GM23338 (cell line): ENCODE measurements at regions not wholly inside any gene's neighbourhood (a gene's known extent, or its start where the extent isn't known, plus 50 kb on each side); places are given as distances from the start of the nearest gene placed in this dataset.

Source experiments
- ATAC-seq: fragments of 200-7000 bp; cut with Tn5 transposase; 3 replicates; pipeline ENCODE4 v1.9.1; 2020
- DNase-seq: peaks from one replicate; pipeline ENCODE4 v3.0.0-alpha.2; 2015; ENCODE audit warnings: low spot score
- H2AFZ ChIP-seq: fragments of 200-600 bp; sonication (generic); 2 replicates; pipeline ENCODE4 v1.8.0; 2016; ENCODE audit warnings: antibody characterized with exemption, mild to moderate bottlenecking, moderate library complexity
- H3F3A ChIP-seq: fragments of 200-600 bp; sonication (generic); replicated peaks from 2 replicates; pipeline ENCODE4 v1.8.0; 2017; ENCODE audit warnings: antibody characterized with exemption, mixed run types, low read depth
- H3K27ac ChIP-seq: fragments of 200-600 bp; sonication (generic); 2 replicates; pipeline ENCODE4 v1.6.1; 2016; ENCODE audit warnings: low read depth
- H3K27me3 ChIP-seq: fragments of 200-600 bp; sonication (generic); 2 replicates; pipeline ENCODE4 v1.8.0; 2016; ENCODE audit warnings: mild to moderate bottlenecking, mixed run types, moderate library complexity; ENCODE audit not compliant: insufficient read depth
- H3K36me3 ChIP-seq: fragments of 200-600 bp; sonication (generic); 2 replicates; pipeline ENCODE4 v1.8.0; 2016; ENCODE audit warnings: mild to moderate bottlenecking; ENCODE audit not compliant: insufficient read depth
- H3K4me1 ChIP-seq: fragments of 200-600 bp; sonication (generic); 2 replicates; pipeline ENCODE4 v1.8.0; 2016; ENCODE audit warnings: mild to moderate bottlenecking, moderate library complexity; ENCODE audit not compliant: insufficient read depth
- H3K4me2 ChIP-seq: fragments of 200-600 bp; sonication (generic); 2 replicates; pipeline ENCODE4 v1.7.1; 2017; ENCODE audit warnings: mixed run types
- H3K4me3 ChIP-seq: fragments of 200-600 bp; sonication (generic); 2 replicates; pipeline ENCODE4 v1.6.1; 2016; ENCODE audit warnings: mixed run types
- H3K79me2 ChIP-seq: fragments of 200-600 bp; sonication (generic); replicated peaks from 2 replicates; pipeline ENCODE4 v1.8.0; 2017; ENCODE audit warnings: mild to moderate bottlenecking; ENCODE audit not compliant: insufficient read depth
- H3K9me2 ChIP-seq: fragments of 200-600 bp; sonication (generic); 2 replicates; pipeline ENCODE4 v1.8.0; 2017; ENCODE audit not compliant: insufficient read depth
- H4K20me1 ChIP-seq: fragments of 200-600 bp; sonication (generic); replicated peaks from 2 replicates; pipeline ENCODE4 v1.8.0; 2017; ENCODE audit warnings: mild to moderate bottlenecking; ENCODE audit not compliant: insufficient read depth
- H3K27ac Mint-ChIP-seq: 2 replicates; pipeline ENCODE4 v1.8.0; 2020; ENCODE audit warnings: inconsistent platforms, mild to moderate bottlenecking, moderate library complexity, mixed read lengths
- H3K27me3 Mint-ChIP-seq: 3 replicates; pipeline ENCODE4 v1.8.0; 2022; ENCODE audit warnings: low read depth, mild to moderate bottlenecking, moderate library complexity, mixed read lengths, inconsistent platforms; ENCODE audit not compliant: insufficient read depth, poor library complexity
- H3K36me3 Mint-ChIP-seq: 3 replicates; pipeline ENCODE4 v1.8.0; 2021; ENCODE audit warnings: low read depth, mild to moderate bottlenecking, inconsistent platforms, moderate library complexity, mixed read lengths
- H3K4me1 Mint-ChIP-seq: 3 replicates; pipeline ENCODE4 v1.8.0; 2020; ENCODE audit warnings: mild to moderate bottlenecking, inconsistent platforms, mixed read lengths
- H3K4me3 Mint-ChIP-seq: 3 replicates; pipeline ENCODE4 v1.8.0; 2021; ENCODE audit warnings: moderate library complexity, mild to moderate bottlenecking, inconsistent platforms, mixed read lengths
- H3K9me3 Mint-ChIP-seq: 3 replicates; pipeline ENCODE4 v1.8.0; 2020; ENCODE audit warnings: moderate library complexity, mild to moderate bottlenecking, inconsistent platforms, mixed read lengths
- CREB1 ChIP-seq: fragments of 250-450 bp; sonication (Bioruptor Pico); IDR thresholded peaks from 2 replicates; pipeline ENCODE4 v1.5.0; 2020; ENCODE audit warnings: low read depth, mild to moderate bottlenecking, moderate library complexity
- CTCF ChIP-seq, 2 experiments: fragments of 200-600 bp in 1 of 2; sonication (generic) in 1 of 2; conservative IDR thresholded peaks; 2 replicates each; pipeline versions ENCODE4 v1.5.1 to v1.6.1; 2016 to 2017; ENCODE audit warnings: antibody characterized with exemption in 2 of 2, low read depth in 2 of 2, mild to moderate bottlenecking in 2 of 2, moderate library complexity in 1 of 2
- ETS1 ChIP-seq: IDR thresholded peaks from 2 replicates; pipeline ENCODE4 v1.6.1; 2016; ENCODE audit warnings: antibody characterized with exemption
- JUNB ChIP-seq: IDR thresholded peaks from one replicate; pipeline ENCODE4 v1.6.1; 2016; ENCODE audit warnings: antibody characterized with exemption; ENCODE audit not compliant: unreplicated experiment
- NANOG ChIP-seq: IDR thresholded peaks from 2 replicates; pipeline ENCODE4 v1.6.1; 2016; ENCODE audit warnings: antibody characterized with exemption, borderline replicate concordance
- STAT1 ChIP-seq: IDR thresholded peaks from one replicate; pipeline ENCODE4 v1.6.1; 2016; ENCODE audit warnings: antibody characterized with exemption; ENCODE audit not compliant: unreplicated experiment
- ZNF114 ChIP-seq: fragments of 250-450 bp; sonication (Bioruptor Pico); IDR thresholded peaks from 2 replicates; pipeline ENCODE4 v1.5.0; 2020; ENCODE audit warnings: mild to moderate bottlenecking, moderate library complexity
- ZNF462 ChIP-seq: fragments of 250-450 bp; sonication (Bioruptor Pico); IDR thresholded peaks from 2 replicates; pipeline ENCODE4 v1.5.0; 2020; ENCODE audit warnings: mild to moderate bottlenecking, moderate library complexity

GRCh38 chr15:62903437-62903836 lies 139.1 kb upstream of the TPM1 start:
- Histone ChIP-seq H3K4me1 (peaks cover 13% of the 10 kb centered on the region), H3F3A (no peaks in the 10 kb centered on the region), H3K36me3 (no peaks in the 10 kb centered on the region), H3K4me2 (no peak overlapping the region), H3K27ac (no peak overlapping the region), H3K79me2 (no peaks in the 10 kb centered on the region), H3K9me2 (no peaks in the 10 kb centered on the region), H3K4me3 (no peak overlapping the region), H4K20me1 (no peaks in the 10 kb centered on the region), H2AFZ (0 out of 2 replicates have a peak overlapping the region, but pooled peaks have one; percentile 23), H3K27me3 (no peaks in the 10 kb centered on the region)
- TF ChIP-seq NANOG (no peak), JUNB (no peak), ZNF462 (no peak), ETS1 (no peak), CREB1 (CRISPR knock-in tag) (no peak), CTCF (conservative IDR thresholded peaks at IDR 0.05; ENCODE audit: low read depth in 2 of 2) (no peak), STAT1 (no peak), ZNF114 (CRISPR knock-in tag) (no peak)
- peaks cover 4% of the 10 kb centered on the region for H3K27me3 Mint-ChIP-seq
- ATAC-seq (peak; percentile 55), DNase-seq (no peak)
- peaks cover 28% of the 10 kb centered on the region for H3K4me1 Mint-ChIP-seq
- H3K4me3 Mint-ChIP-seq, result no peak overlapping the region
- H3K27ac Mint-ChIP-seq, result peak overlapping the region; percentile 32; the same call in 1 of the 2 replicates
- no peaks in the 10 kb centered on the region for H3K36me3 Mint-ChIP-seq
- H3K9me3 Mint-ChIP-seq, result no peaks in the 10 kb centered on the region; the same call in 2 of the 3 replicates
